WTC11 (cell line): ENCODE measurements at regions not wholly inside any gene's neighbourhood (a gene's known extent, or its start where the extent isn't known, plus 50 kb on each side); places are given as distances from the start of the nearest gene placed in this dataset.

Experiments
- ATAC-seq: fragments of 200-7000 bp; cut with Tn5 transposase; 2 replicates; pipeline ENCODE4 v1.10.0; 2021; ENCODE audit warnings: mild to moderate bottlenecking, moderate library complexity
- CTCF ChIA-PET: fragments of 300-600 bp; sonication (Branson Sonifier 250); formaldehyde crosslinking; loops from one replicate; lab custom pipeline; 2021; ENCODE audit warnings: antibody characterized with exemption; lab: Charles Lee
- POLR2A ChIA-PET: fragments of 350-600 bp; sonication (Branson Sonifier 250); formaldehyde crosslinking; loops from one replicate; lab custom pipeline; 2021; ENCODE audit warnings: antibody characterized with exemption; lab: Charles Lee
- DNase-seq: peaks from one replicate; pipeline ENCODE4 v3.0.0; 2021; ENCODE audit warnings: low spot score
- H3K27ac Mint-ChIP-seq: 2 replicates; pipeline ENCODE4 v1.8.0; 2021; ENCODE audit warnings: mixed read lengths
- H3K27me3 Mint-ChIP-seq: 2 replicates; pipeline ENCODE4 v1.8.0; 2021; ENCODE audit warnings: low read depth, mild to moderate bottlenecking, moderate library complexity, mixed read lengths
- H3K36me3 Mint-ChIP-seq: 2 replicates; pipeline ENCODE4 v1.8.0; 2021; ENCODE audit warnings: mixed read lengths
- H3K4me1 Mint-ChIP-seq: 2 replicates; pipeline ENCODE4 v1.8.0; 2022; ENCODE audit warnings: mixed read lengths
- H3K4me3 Mint-ChIP-seq: 2 replicates; pipeline ENCODE4 v1.8.0; 2021; ENCODE audit warnings: mild to moderate bottlenecking, moderate library complexity, mixed read lengths
- H3K9me3 Mint-ChIP-seq: 2 replicates; pipeline ENCODE4 v1.8.0; 2021; ENCODE audit warnings: mixed read lengths
- ATF6 ChIP-seq: sonication (generic); formaldehyde crosslinking; IDR thresholded peaks from 2 replicates; pipeline ENCODE4 v1.8.1; 2023; ENCODE audit warnings: mild to moderate bottlenecking, missing genetic modification reagents
- CREB1 ChIP-seq: sonication (generic); formaldehyde crosslinking; IDR thresholded peaks from 2 replicates; pipeline ENCODE4 v1.8.0; 2023; ENCODE audit warnings: mild to moderate bottlenecking, missing genetic modification reagents
- CREM ChIP-seq: sonication (generic); formaldehyde crosslinking; IDR thresholded peaks from 2 replicates; pipeline ENCODE4 v1.8.1; 2022; ENCODE audit warnings: mild to moderate bottlenecking, missing genetic modification reagents, moderate library complexity
- E2F4 ChIP-seq: sonication (generic); formaldehyde crosslinking; IDR thresholded peaks from 2 replicates; pipeline ENCODE4 v1.8.1; 2022; ENCODE audit warnings: low read depth, mild to moderate bottlenecking, moderate library complexity, missing genetic modification reagents, borderline replicate concordance
- FOXP1 ChIP-seq: sonication (generic); formaldehyde crosslinking; IDR thresholded peaks from 2 replicates; pipeline ENCODE4 v1.8.0; 2022; ENCODE audit warnings: missing genetic modification reagents, mild to moderate bottlenecking, moderate library complexity, borderline replicate concordance
- HMGA2 ChIP-seq: fragments of 250-450 bp; sonication (Bioruptor Pico); IDR thresholded peaks from 2 replicates; pipeline ENCODE4 v1.4.0; 2021; ENCODE audit warnings: mild to moderate bottlenecking, moderate library complexity
- IRF1 ChIP-seq: sonication (generic); formaldehyde crosslinking; IDR thresholded peaks from 2 replicates; pipeline ENCODE4 v1.8.0; 2023; ENCODE audit warnings: missing genetic modification reagents
- NR3C1 ChIP-seq: sonication (generic); formaldehyde crosslinking; conservative IDR thresholded peaks from 2 replicates; pipeline ENCODE4 v1.8.1; 2023; ENCODE audit warnings: low read depth, mild to moderate bottlenecking, missing genetic modification reagents
- SMAD4 ChIP-seq: sonication (generic); formaldehyde crosslinking; IDR thresholded peaks from 2 replicates; pipeline ENCODE4 v1.8.0; 2022; ENCODE audit warnings: mild to moderate bottlenecking, missing genetic modification reagents
- SP1 ChIP-seq: sonication (generic); formaldehyde crosslinking; conservative IDR thresholded peaks from 2 replicates; pipeline ENCODE4 v1.8.1; 2022; ENCODE audit warnings: missing genetic modification reagents
- TEAD4 ChIP-seq: sonication (generic); formaldehyde crosslinking; IDR thresholded peaks from 2 replicates; pipeline ENCODE4 v1.8.0; 2022; ENCODE audit warnings: mild to moderate bottlenecking, missing genetic modification reagents
- ZNF121 ChIP-seq: sonication (generic); formaldehyde crosslinking; IDR thresholded peaks from 2 replicates; pipeline ENCODE4 v1.8.0; 2023; ENCODE audit warnings: missing genetic modification reagents
- ZNF263 ChIP-seq: sonication (generic); formaldehyde crosslinking; IDR thresholded peaks from 2 replicates; pipeline ENCODE4 v1.8.1; 2022; ENCODE audit warnings: low read depth, mild to moderate bottlenecking, moderate library complexity, missing genetic modification reagents
- ZNF396 ChIP-seq: fragments of 250-450 bp; sonication (Bioruptor Pico); IDR thresholded peaks from 2 replicates; pipeline ENCODE4 v1.8.0; 2021; ENCODE audit warnings: mild to moderate bottlenecking, moderate library complexity, borderline replicate concordance
- ZNF425 ChIP-seq: fragments of 250-450 bp; sonication (Bioruptor Pico); conservative IDR thresholded peaks from 2 replicates; pipeline ENCODE4 v1.9.0; 2021; ENCODE audit warnings: mild to moderate bottlenecking
- ZNF671 ChIP-seq: fragments of 250-450 bp; sonication (Bioruptor Pico); IDR thresholded peaks from 2 replicates; pipeline ENCODE4 v1.8.0; 2021; ENCODE audit warnings: mild to moderate bottlenecking
- TF ChIP-seq, protein P1 (sequence below): sonication (generic); formaldehyde crosslinking; IDR thresholded peaks from 2 replicates; pipeline ENCODE4 v1.8.1; 2023; ENCODE audit warnings: mild to moderate bottlenecking, missing genetic modification reagents, borderline replicate concordance
- TF ChIP-seq, protein P2 (sequence below): sonication (generic); formaldehyde crosslinking; IDR thresholded peaks from 2 replicates; pipeline ENCODE4 v1.8.1; 2022; ENCODE audit warnings: mild to moderate bottlenecking, missing genetic modification reagents, moderate library complexity, borderline replicate concordance
- TF ChIP-seq, protein P3 (sequence below): sonication (generic); formaldehyde crosslinking; IDR thresholded peaks from 2 replicates; pipeline ENCODE4 v1.8.1; 2023; ENCODE audit warnings: mild to moderate bottlenecking, moderate library complexity, missing genetic modification reagents

DNA sequence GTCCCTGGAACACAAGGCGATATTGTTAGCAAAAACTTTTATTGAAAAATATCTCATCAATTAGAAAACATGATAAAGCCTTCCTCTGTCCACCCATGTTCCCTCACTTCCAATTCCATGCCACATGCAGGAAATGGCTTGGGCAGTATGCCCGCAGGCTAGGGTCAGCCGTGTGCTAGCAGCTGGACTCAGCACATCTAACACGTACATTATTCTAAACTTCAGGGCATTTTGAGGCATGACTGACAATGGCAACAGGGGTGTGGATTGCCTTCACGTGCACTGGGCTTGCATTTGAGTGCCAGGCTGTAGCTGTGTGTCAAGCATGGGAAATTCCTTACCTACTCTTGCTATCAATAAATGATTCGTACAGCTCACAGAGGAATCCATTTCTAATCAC is 642.1 kb downstream of the INHBA start:
- no peak overlapping the region for H3K4me3 Mint-ChIP-seq
- H3K4me1 Mint-ChIP-seq = peaks cover 21% of the 10 kb centered on the region
- peaks cover 9% of the 10 kb centered on the region for H3K9me3 Mint-ChIP-seq
- H3K27ac Mint-ChIP-seq = no peak overlapping the region
- CTCF ChIA-PET = no interaction called here
- ATAC-seq = no peak
- H3K36me3 Mint-ChIP-seq = peaks cover 8% of the 10 kb centered on the region
- TF ChIP-seq E2F4 (CRISPR knock-in tag) = no peak
- no peak for TF ChIP-seq FOXP1 (CRISPR knock-in tag)
- TF ChIP-seq ZNF121 (CRISPR knock-in tag) = no peak
- no peak for TF ChIP-seq ZNF671 (CRISPR knock-in tag)
- TF ChIP-seq TEAD4 (CRISPR knock-in tag) = no peak
- TF ChIP-seq ZNF425 (CRISPR knock-in tag) = no peak
- no peak for TF ChIP-seq IRF1 (CRISPR knock-in tag)
- TF ChIP-seq ZNF263 (CRISPR knock-in tag) = no peak
- TF ChIP-seq NR3C1 (CRISPR knock-in tag) = no peak
- no peak for TF ChIP-seq ATF6 (CRISPR knock-in tag)
- no peak for TF ChIP-seq CREB1
- TF ChIP-seq, protein P1, sequence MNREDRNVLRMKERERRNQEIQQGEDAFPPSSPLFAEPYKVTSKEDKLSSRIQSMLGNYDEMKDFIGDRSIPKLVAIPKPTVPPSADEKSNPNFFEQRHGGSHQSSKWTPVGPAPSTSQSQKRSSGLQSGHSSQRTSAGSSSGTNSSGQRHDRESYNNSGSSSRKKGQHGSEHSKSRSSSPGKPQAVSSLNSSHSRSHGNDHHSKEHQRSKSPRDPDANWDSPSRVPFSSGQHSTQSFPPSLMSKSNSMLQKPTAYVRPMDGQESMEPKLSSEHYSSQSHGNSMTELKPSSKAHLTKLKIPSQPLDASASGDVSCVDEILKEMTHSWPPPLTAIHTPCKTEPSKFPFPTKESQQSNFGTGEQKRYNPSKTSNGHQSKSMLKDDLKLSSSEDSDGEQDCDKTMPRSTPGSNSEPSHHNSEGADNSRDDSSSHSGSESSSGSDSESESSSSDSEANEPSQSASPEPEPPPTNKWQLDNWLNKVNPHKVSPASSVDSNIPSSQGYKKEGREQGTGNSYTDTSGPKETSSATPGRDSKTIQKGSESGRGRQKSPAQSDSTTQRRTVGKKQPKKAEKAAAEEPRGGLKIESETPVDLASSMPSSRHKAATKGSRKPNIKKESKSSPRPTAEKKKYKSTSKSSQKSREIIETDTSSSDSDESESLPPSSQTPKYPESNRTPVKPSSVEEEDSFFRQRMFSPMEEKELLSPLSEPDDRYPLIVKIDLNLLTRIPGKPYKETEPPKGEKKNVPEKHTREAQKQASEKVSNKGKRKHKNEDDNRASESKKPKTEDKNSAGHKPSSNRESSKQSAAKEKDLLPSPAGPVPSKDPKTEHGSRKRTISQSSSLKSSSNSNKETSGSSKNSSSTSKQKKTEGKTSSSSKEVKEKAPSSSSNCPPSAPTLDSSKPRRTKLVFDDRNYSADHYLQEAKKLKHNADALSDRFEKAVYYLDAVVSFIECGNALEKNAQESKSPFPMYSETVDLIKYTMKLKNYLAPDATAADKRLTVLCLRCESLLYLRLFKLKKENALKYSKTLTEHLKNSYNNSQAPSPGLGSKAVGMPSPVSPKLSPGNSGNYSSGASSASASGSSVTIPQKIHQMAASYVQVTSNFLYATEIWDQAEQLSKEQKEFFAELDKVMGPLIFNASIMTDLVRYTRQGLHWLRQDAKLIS = no peak
- no peak for TF ChIP-seq SP1 (CRISPR knock-in tag)
- no peak for TF ChIP-seq CREM (CRISPR knock-in tag)
- no peak for TF ChIP-seq ZNF396 (CRISPR knock-in tag)
- TF ChIP-seq SMAD4 (CRISPR knock-in tag) = no peak
- TF ChIP-seq, protein P2, sequence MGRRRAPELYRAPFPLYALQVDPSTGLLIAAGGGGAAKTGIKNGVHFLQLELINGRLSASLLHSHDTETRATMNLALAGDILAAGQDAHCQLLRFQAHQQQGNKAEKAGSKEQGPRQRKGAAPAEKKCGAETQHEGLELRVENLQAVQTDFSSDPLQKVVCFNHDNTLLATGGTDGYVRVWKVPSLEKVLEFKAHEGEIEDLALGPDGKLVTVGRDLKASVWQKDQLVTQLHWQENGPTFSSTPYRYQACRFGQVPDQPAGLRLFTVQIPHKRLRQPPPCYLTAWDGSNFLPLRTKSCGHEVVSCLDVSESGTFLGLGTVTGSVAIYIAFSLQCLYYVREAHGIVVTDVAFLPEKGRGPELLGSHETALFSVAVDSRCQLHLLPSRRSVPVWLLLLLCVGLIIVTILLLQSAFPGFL (CRISPR knock-in tag) = no peak
- TF ChIP-seq HMGA2 = no peak
- TF ChIP-seq, protein P3, sequence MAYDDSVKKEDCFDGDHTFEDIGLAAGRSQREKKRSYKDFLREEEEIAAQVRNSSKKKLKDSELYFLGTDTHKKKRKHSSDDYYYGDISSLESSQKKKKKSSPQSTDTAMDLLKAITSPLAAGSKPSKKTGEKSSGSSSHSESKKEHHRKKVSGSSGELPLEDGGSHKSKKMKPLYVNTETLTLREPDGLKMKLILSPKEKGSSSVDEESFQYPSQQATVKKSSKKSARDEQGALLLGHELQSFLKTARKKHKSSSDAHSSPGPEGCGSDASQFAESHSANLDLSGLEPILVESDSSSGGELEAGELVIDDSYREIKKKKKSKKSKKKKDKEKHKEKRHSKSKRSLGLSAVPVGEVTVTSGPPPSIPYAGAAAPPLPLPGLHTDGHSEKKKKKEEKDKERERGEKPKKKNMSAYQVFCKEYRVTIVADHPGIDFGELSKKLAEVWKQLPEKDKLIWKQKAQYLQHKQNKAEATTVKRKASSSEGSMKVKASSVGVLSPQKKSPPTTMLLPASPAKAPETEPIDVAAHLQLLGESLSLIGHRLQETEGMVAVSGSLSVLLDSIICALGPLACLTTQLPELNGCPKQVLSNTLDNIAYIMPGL (CRISPR knock-in tag) = no peak
- POLR2A ChIA-PET = no interaction called here
- DNase-seq = no peak
- peaks cover 87% of the 10 kb centered on the region for H3K27me3 Mint-ChIP-seq
